ENCODE measurements at regions not wholly inside any gene's neighbourhood (a gene's known extent, or its start where the extent isn't known, plus 50 kb on each side); places are given as distances from the start of the nearest gene placed in this dataset.
"Not testable (repeated sequence)": the region's sequence is repeated elsewhere in the genome, so short reads cannot be mapped to it uniquely, and the experiment has no call there.

- Mint-ChIP-seq H3K9me3 (ENCODE audit: low read depth) (peaks cover 15% of the 10 kb centered on the region), H3K4me3 (ENCODE audit: low read depth) (no peak overlapping the region)
Observed at GRCh38 chr5:85549836-85550599, 1067.7 kb upstream of the COX7C start.

GRCh38 chr5:85556464-85556863 is 1061.3 kb upstream of the COX7C start:
- no peak for DNase-seq (ENCODE audit: low spot score, unreplicated experiment)
- H3K4me3 Mint-ChIP-seq (ENCODE audit: low read depth), result no peak overlapping the region
- no peaks in the 10 kb centered on the region for H3K4me1 Mint-ChIP-seq (ENCODE audit: low read depth)
- H3K27ac Mint-ChIP-seq, result no peak overlapping the region
- H3K9me3 Mint-ChIP-seq (ENCODE audit: low read depth), result peaks cover 40% of the 10 kb centered on the region
- peaks cover 2% of the 10 kb centered on the region for H3K36me3 Mint-ChIP-seq (ENCODE audit: insufficient read depth)
- no peaks in the 10 kb centered on the region for H3K27me3 Mint-ChIP-seq
- TF ChIP-seq CTCF (IDR thresholded peaks at IDR 0.05; ENCODE audit: unreplicated experiment), result no peak

More at GRCh38 chr5:85549836-85550599, 1067.7 kb upstream of the COX7C start:
- TF ChIP-seq CTCF (IDR thresholded peaks at IDR 0.05; ENCODE audit: unreplicated experiment), result no peak
- no peaks in the 10 kb centered on the region for H3K36me3 Mint-ChIP-seq (ENCODE audit: insufficient read depth)
- H3K27me3 Mint-ChIP-seq, result no peaks in the 10 kb centered on the region
- no peak for DNase-seq (ENCODE audit: low spot score, unreplicated experiment)
- no peaks in the 10 kb centered on the region for H3K4me1 Mint-ChIP-seq (ENCODE audit: low read depth)
- no peak overlapping the region for H3K27ac Mint-ChIP-seq

GRCh38 chr5:85576666-85577065 is 1041.1 kb upstream of the COX7C start:
- Mint-ChIP-seq H3K27me3 (no peaks in the 10 kb centered on the region), H3K4me1 (ENCODE audit: low read depth) (no peaks in the 10 kb centered on the region), H3K27ac (no peak overlapping the region), H3K4me3 (ENCODE audit: low read depth) (no peak overlapping the region), H3K36me3 (ENCODE audit: insufficient read depth) (no peaks in the 10 kb centered on the region), H3K9me3 (ENCODE audit: low read depth) (no peaks in the 10 kb centered on the region)
- TF ChIP-seq CTCF (IDR thresholded peaks at IDR 0.05; ENCODE audit: unreplicated experiment), result no peak
- no peak for DNase-seq (ENCODE audit: low spot score, unreplicated experiment)

GRCh38 chr5:85587806-85588205 is 1029.9 kb upstream of the COX7C start:
- not testable (repeated sequence) for H3K27me3 Mint-ChIP-seq; H3K4me3 Mint-ChIP-seq (ENCODE audit: low read depth); DNase-seq (ENCODE audit: low spot score, unreplicated experiment); H3K4me1 Mint-ChIP-seq (ENCODE audit: low read depth); H3K27ac Mint-ChIP-seq; H3K36me3 Mint-ChIP-seq (ENCODE audit: insufficient read depth)
- H3K9me3 Mint-ChIP-seq (ENCODE audit: low read depth), result peaks cover 20% of the 10 kb centered on the region

GRCh38 chr5:85588268-85588667 is 1029.5 kb upstream of the COX7C start:
- not testable (repeated sequence) for H3K36me3 Mint-ChIP-seq (ENCODE audit: insufficient read depth); H3K27ac Mint-ChIP-seq; DNase-seq (ENCODE audit: low spot score, unreplicated experiment); H3K27me3 Mint-ChIP-seq; H3K4me1 Mint-ChIP-seq (ENCODE audit: low read depth); H3K4me3 Mint-ChIP-seq (ENCODE audit: low read depth)
- peaks cover 18% of the 10 kb centered on the region for H3K9me3 Mint-ChIP-seq (ENCODE audit: low read depth)

- DNase-seq (ENCODE audit: low spot score, unreplicated experiment), result no peak
- H3K27ac Mint-ChIP-seq, result no peak overlapping the region
- no peak for TF ChIP-seq CTCF (IDR thresholded peaks at IDR 0.05; ENCODE audit: unreplicated experiment)
- H3K4me1 Mint-ChIP-seq (ENCODE audit: low read depth), result peaks cover 8% of the 10 kb centered on the region
- no peaks in the 10 kb centered on the region for H3K27me3 Mint-ChIP-seq
- H3K9me3 Mint-ChIP-seq (ENCODE audit: low read depth), result peaks cover 6% of the 10 kb centered on the region
- H3K4me3 Mint-ChIP-seq (ENCODE audit: low read depth), result no peak overlapping the region
- no peaks in the 10 kb centered on the region for H3K36me3 Mint-ChIP-seq (ENCODE audit: insufficient read depth)
Observed at GRCh38 chr5:85590764-85591163, 1027.0 kb upstream of the COX7C start.

All from progenitor cell of endocrine pancreas (in vitro differentiated cells).